ENCODE measurements at regions not wholly inside any gene's neighbourhood (a gene's known extent, or its start where the extent isn't known, plus 50 kb on each side); places are given as distances from the start of the nearest gene placed in this dataset.

- peaks cover 0 to 10% (median under 1%) of the 10 kb centered on the region in 11 donors for H3K9me3 Mint-ChIP-seq
- ATAC-seq (no peak), DNase-seq (no peak)
- H3K27me3 ChIP-seq (ENCODE audit: control insufficient read depth in 2 of 2, insufficient read depth in 2 of 2, low read length in 2 of 2), result no peaks in the 10 kb centered on the region
- intact Hi-C loops (cut with micrococcal nuclease), result no loop called here
- CTCF ChIA-PET, result no interaction called here
- no peaks in the 10 kb centered on the region for H3K4me1 ChIP-seq (ENCODE audit: control insufficient read depth in 2 of 2, insufficient read depth in 2 of 2, low read length in 2 of 2)
- no peaks in the 10 kb centered on the region for H3K9me3 ChIP-seq (ENCODE audit: control insufficient read depth in 2 of 3, low read length in 3 of 3)
- peaks cover 0 to under 1% (median 0%) of the 10 kb centered on the region in 5 donors for H3K36me3 Mint-ChIP-seq
- H3K27ac ChIP-seq (ENCODE audit: low read depth, low read length), result no peak overlapping the region
- H3K4me3 ChIP-seq (ENCODE audit: low read length), result no peak overlapping the region
- no peaks in the 10 kb centered on the region for H3K4me1 Mint-ChIP-seq
- no peak overlapping the region for H3K27ac Mint-ChIP-seq
- H3K36me3 ChIP-seq (ENCODE audit: control insufficient read depth in 2 of 3, insufficient read depth in 3 of 3, low read length in 3 of 3), result no peaks in the 10 kb centered on the region
- POLR2A ChIA-PET, result no interaction called here
- no peak overlapping the region for H3K4me3 Mint-ChIP-seq
- H3K27me3 Mint-ChIP-seq, result peaks cover 0 to 21% (median 9%) of the 10 kb centered on the region in 5 donors
Measured at GRCh38 chr13:77979721-77980385, 61.2 kb upstream of the EDNRB start.

GRCh38 chr13:77975358-77976042 lies 56.9 kb upstream of the EDNRB start:
- POLR2A ChIA-PET, result no interaction called here
- Histone ChIP-seq H3K36me3 (ENCODE audit: control insufficient read depth in 2 of 3, insufficient read depth in 3 of 3, low read length in 3 of 3) (no peaks in the 10 kb centered on the region), H3K4me3 (ENCODE audit: low read length) (no peak overlapping the region), H3K27ac (ENCODE audit: low read depth, low read length) (no peak overlapping the region), H3K27me3 (ENCODE audit: control insufficient read depth in 2 of 2, insufficient read depth in 2 of 2, low read length in 2 of 2) (no peaks in the 10 kb centered on the region), H3K9me3 (ENCODE audit: control insufficient read depth in 2 of 3, low read length in 3 of 3) (no peaks in the 10 kb centered on the region), H3K4me1 (ENCODE audit: control insufficient read depth in 2 of 2, insufficient read depth in 2 of 2, low read length in 2 of 2) (no peaks in the 10 kb centered on the region)
- H3K27ac Mint-ChIP-seq, result no peak overlapping the region
- no peaks in the 10 kb centered on the region for H3K4me1 Mint-ChIP-seq
- H3K27me3 Mint-ChIP-seq, result peaks cover 0 to 22% (median 9%) of the 10 kb centered on the region in 5 donors
- DNase-seq (no peak), ATAC-seq (no peak)
- intact Hi-C loops (cut with micrococcal nuclease), result no loop called here
- H3K9me3 Mint-ChIP-seq, result peaks cover 0 to 13% (median 3%) of the 10 kb centered on the region in 11 donors
- CTCF ChIA-PET, result no interaction called here
- H3K36me3 Mint-ChIP-seq, result peaks cover 0 to 3% (median 0%) of the 10 kb centered on the region in 5 donors
- H3K4me3 Mint-ChIP-seq, result no peak overlapping the region

GRCh38 chr13:77969299-77969698 lies 50.7 kb upstream of the EDNRB start:
- DNase-seq (no peak), ATAC-seq (no peak)
- Histone ChIP-seq H3K27me3 (ENCODE audit: control insufficient read depth in 2 of 2, insufficient read depth in 2 of 2, low read length in 2 of 2) (no peaks in the 10 kb centered on the region), H3K9me3 (ENCODE audit: control insufficient read depth in 2 of 3, low read length in 3 of 3) (no peaks in the 10 kb centered on the region), H3K4me1 (ENCODE audit: control insufficient read depth in 2 of 2, insufficient read depth in 2 of 2, low read length in 2 of 2) (no peaks in the 10 kb centered on the region), H3K36me3 (ENCODE audit: control insufficient read depth in 2 of 3, insufficient read depth in 3 of 3, low read length in 3 of 3) (no peaks in the 10 kb centered on the region), H3K27ac (ENCODE audit: low read depth, low read length) (no peak overlapping the region), H3K4me3 (ENCODE audit: low read length) (no peak overlapping the region)
- no peaks in the 10 kb centered on the region for H3K4me1 Mint-ChIP-seq
- POLR2A ChIA-PET, result no interaction called here
- H3K4me3 Mint-ChIP-seq, result no peak overlapping the region
- peaks cover 0 to 7% (median 0%) of the 10 kb centered on the region in 5 donors for H3K27me3 Mint-ChIP-seq
- H3K36me3 Mint-ChIP-seq, result no peaks in the 10 kb centered on the region
- peaks cover 0 to 5% (median 0%) of the 10 kb centered on the region in 11 donors for H3K9me3 Mint-ChIP-seq
- intact Hi-C loops (cut with micrococcal nuclease), result no loop called here
- H3K27ac Mint-ChIP-seq, result no peak overlapping the region
- CTCF ChIA-PET, result no interaction called here
